Omental fat pad (tissue), 3 donors: ENCODE measurements at regions not wholly inside any gene's neighbourhood (a gene's known extent, or its start where the extent isn't known, plus 50 kb on each side); places are given as distances from the start of the nearest gene placed in this dataset.

Source experiments
- ATAC-seq: fragments of 150-250 bp; one replicate; pipeline ENCODE4 v1.9.1; 2016; ENCODE audit warnings: mild to moderate bottlenecking, moderate library complexity; ENCODE audit not compliant: low FRiP score
- DNase-seq: peaks from one replicate; pipeline ENCODE4 v3.0.0-alpha.2; 2019; ENCODE audit warnings: low spot score
- CTCF ChIP-seq, 3 donors: fragments of 450-650 bp; IDR thresholded peaks; one replicate each; pipeline ENCODE4 v1.5.1; 2016 to 2017; ENCODE audit warnings: antibody characterized with exemption in 3 of 3, mild to moderate bottlenecking in 3 of 3, moderate library complexity in 2 of 3

- DNase-seq (no peak), ATAC-seq (no peak)
- TF ChIP-seq CTCF (IDR thresholded peaks at IDR 0.05) = no peak
Measured at GRCh38 chr9:119588874-119589744, 219.9 kb upstream of the BRINP1 start.

GRCh38 chr9:119577881-119578280, 208.6 kb upstream of the BRINP1 start:
- TF ChIP-seq CTCF (IDR thresholded peaks at IDR 0.05) = no peak
- DNase-seq (no peak), ATAC-seq (no peak)

GRCh38 chr9:119559986-119560385, 190.8 kb upstream of the BRINP1 start:
- TF ChIP-seq CTCF (IDR thresholded peaks at IDR 0.05) = no peak
- DNase-seq (no peak), ATAC-seq (no peak)

- DNase-seq (no peak), ATAC-seq (no peak)
- TF ChIP-seq CTCF (IDR thresholded peaks at IDR 0.05) = no peak
Measured at GRCh38 chr9:119559056-119559455, 189.8 kb upstream of the BRINP1 start.

GRCh38 chr9:119556129-119556875, 187.1 kb upstream of the BRINP1 start:
- ATAC-seq (peak; percentile 94), DNase-seq (peak; percentile 35)
- peak in 2 of 3 donors; percentile 33 to 67 for TF ChIP-seq CTCF (IDR thresholded peaks at IDR 0.05)

GRCh38 chr9:119544492-119544891, 175.3 kb upstream of the BRINP1 start:
- no peak for DNase-seq
- no peak for TF ChIP-seq CTCF (IDR thresholded peaks at IDR 0.05)
- ATAC-seq = no peak
